HEK293 (cell line): ENCODE measurements at regions not wholly inside any gene's neighbourhood (a gene's known extent, or its start where the extent isn't known, plus 50 kb on each side); places are given as distances from the start of the nearest gene placed in this dataset.

Source experiments
- CTCF ChIA-PET: fragments of 350-600 bp; formaldehyde crosslinking; extraction: SDS; loops from one replicate; lab custom pipeline; 2021; ENCODE audit warnings: antibody characterized with exemption; lab: Yijun Ruan, JAX
- POLR2A ChIA-PET: fragments of 300-600 bp; formaldehyde crosslinking; extraction: SDS; loops from one replicate; lab custom pipeline; 2020; ENCODE audit warnings: antibody characterized with exemption, inconsistent platforms; lab: Yijun Ruan, JAX
- H3K27ac ChIP-seq: fragments of 200-500 bp; sonication (Bioruptor generic); 2 replicates; pipeline ENCODE4 v1.5.1; 2014; ENCODE audit warnings: low read depth, low read length, control low read depth, inconsistent platforms; ENCODE audit errors: extremely low read depth
- H3K36me3 ChIP-seq, 2 experiments: fragments of 200-500 bp in 1 of 2; sonication (Bioruptor generic) in 1 of 2; 1 replicate in 1 of 2; 2 replicates in 1 of 2; pipeline ENCODE4 v1.5.1; 2014 to 2017; ENCODE audit warnings: inconsistent platforms in 2 of 2, low read length in 2 of 2; ENCODE audit not compliant: control insufficient read depth in 2 of 2, insufficient read depth in 1 of 2
- H3K4me1 ChIP-seq: fragments of 200-500 bp; sonication (Bioruptor generic); 2 replicates; pipeline ENCODE4 v1.5.1; 2014; ENCODE audit warnings: mild to moderate bottlenecking, low read length, inconsistent platforms; ENCODE audit not compliant: control insufficient read depth, insufficient read depth
- H3K4me3 ChIP-seq: 2 replicates; pipeline ENCODE4 v1.5.1; 2011; ENCODE audit warnings: low read depth, mild to moderate bottlenecking, control low read depth, low read length, moderate library complexity
- H3K9me3 ChIP-seq: fragments of 200-500 bp; sonication (Bioruptor generic); 2 replicates; pipeline ENCODE4 v1.5.1; 2014; ENCODE audit warnings: low read depth, low read length, inconsistent platforms; ENCODE audit not compliant: control insufficient read depth, insufficient read depth
- GLI2 ChIP-seq: fragments of 450-650 bp; formaldehyde crosslinking; IDR thresholded peaks from 2 replicates; pipeline ENCODE4; 2017; ENCODE audit warnings: missing biosample characterization, missing genetic modification characterization, low read depth, borderline replicate concordance
- KLF8 ChIP-seq: fragments of 450-650 bp; formaldehyde crosslinking; IDR thresholded peaks from 2 replicates; pipeline ENCODE4 v1.5.1; 2016; ENCODE audit warnings: missing biosample characterization, missing genetic modification characterization
- MZF1 ChIP-seq: fragments of 450-650 bp; formaldehyde crosslinking; IDR thresholded peaks from 2 replicates; pipeline ENCODE4 v1.5.1; 2017; ENCODE audit warnings: missing biosample characterization, missing genetic modification characterization, borderline replicate concordance
- SCRT2 ChIP-seq: fragments of 450-650 bp; formaldehyde crosslinking; IDR thresholded peaks from 2 replicates; pipeline ENCODE4 v1.5.1; 2016; ENCODE audit warnings: missing biosample characterization, missing genetic modification characterization
- SETDB1 ChIP-seq: IDR thresholded peaks from one replicate; pipeline ENCODE4 v1.6.1; 2017; ENCODE audit warnings: mild to moderate bottlenecking, low read length, moderate library complexity, mixed read lengths; ENCODE audit not compliant: insufficient read length
- TRIM28 ChIP-seq: IDR thresholded peaks from 2 replicates; pipeline ENCODE4 v1.6.1; 2011; ENCODE audit warnings: low read length, control low read depth, borderline replicate concordance
- ZNF121 ChIP-seq: fragments of 450-650 bp; formaldehyde crosslinking; IDR thresholded peaks from 2 replicates; pipeline ENCODE4 v1.5.1; 2016; ENCODE audit warnings: missing biosample characterization, missing genetic modification characterization
- ZNF354C ChIP-seq: fragments of 450-650 bp; formaldehyde crosslinking; IDR thresholded peaks from 2 replicates; pipeline ENCODE4 v1.5.1; 2016; ENCODE audit warnings: missing biosample characterization, missing genetic modification characterization, low read depth, borderline replicate concordance
- ZNF394 ChIP-seq: fragments of 450-650 bp; formaldehyde crosslinking; IDR thresholded peaks from 2 replicates; pipeline ENCODE4 v1.5.1; 2016; ENCODE audit warnings: missing biosample characterization, missing genetic modification characterization, mild to moderate bottlenecking, moderate library complexity, borderline replicate concordance
- ZNF398 ChIP-seq: fragments of 450-650 bp; formaldehyde crosslinking; IDR thresholded peaks from 2 replicates; pipeline ENCODE4 v1.5.1; 2017; ENCODE audit warnings: missing biosample characterization, missing genetic modification characterization
- ZNF433 ChIP-seq: fragments of 450-650 bp; formaldehyde crosslinking; IDR thresholded peaks from 2 replicates; pipeline ENCODE4 v1.5.1; 2016; ENCODE audit warnings: missing biosample characterization, missing genetic modification characterization, low read depth
- ZNF48 ChIP-seq: fragments of 450-650 bp; formaldehyde crosslinking; IDR thresholded peaks from 2 replicates; pipeline ENCODE4 v1.5.1; 2016; ENCODE audit warnings: missing biosample characterization, missing genetic modification characterization
- ZNF548 ChIP-seq: fragments of 450-650 bp; formaldehyde crosslinking; IDR thresholded peaks from 2 replicates; pipeline ENCODE4 v1.5.1; 2016; ENCODE audit warnings: missing biosample characterization, missing genetic modification characterization
- ZNF555 ChIP-seq: fragments of 450-650 bp; formaldehyde crosslinking; conservative IDR thresholded peaks from 2 replicates; pipeline ENCODE4 v1.5.1; 2017; ENCODE audit warnings: missing biosample characterization, mild to moderate bottlenecking, missing genetic modification characterization, inconsistent platforms
- ZNF629 ChIP-seq: fragments of 450-650 bp; formaldehyde crosslinking; IDR thresholded peaks from 2 replicates; pipeline ENCODE4 v1.5.1; 2017; ENCODE audit warnings: missing biosample characterization, missing genetic modification characterization
- ZNF777 ChIP-seq: fragments of 450-650 bp; formaldehyde crosslinking; IDR thresholded peaks from 2 replicates; pipeline ENCODE4 v1.5.1; 2017; ENCODE audit warnings: missing biosample characterization, missing genetic modification characterization, borderline replicate concordance
- ZSCAN23 ChIP-seq: fragments of 450-650 bp; formaldehyde crosslinking; IDR thresholded peaks from 2 replicates; pipeline ENCODE4 v1.5.1; 2016; ENCODE audit warnings: missing biosample characterization, missing genetic modification characterization
- ZSCAN30 ChIP-seq: fragments of 450-650 bp; IDR thresholded peaks from 2 replicates; pipeline ENCODE4 v1.5.1; 2018; ENCODE audit warnings: missing biosample characterization, mild to moderate bottlenecking, missing genetic modification characterization, moderate library complexity
- TF ChIP-seq, protein P1 (sequence below): fragments of 450-650 bp; formaldehyde crosslinking; IDR thresholded peaks from 2 replicates; pipeline ENCODE4 v1.5.1; 2016; ENCODE audit warnings: missing biosample characterization, missing genetic modification characterization, low read depth
- TF ChIP-seq, protein P2 (sequence below): fragments of 450-650 bp; formaldehyde crosslinking; IDR thresholded peaks from 2 replicates; pipeline ENCODE4 v1.5.1; 2016; ENCODE audit warnings: missing biosample characterization, missing genetic modification characterization
- TF ChIP-seq, protein P3 (sequence below): fragments of 450-650 bp; formaldehyde crosslinking; IDR thresholded peaks from 2 replicates; pipeline ENCODE4 v1.5.1; 2016; ENCODE audit warnings: missing biosample characterization, missing genetic modification characterization
- TF ChIP-seq, protein P4 (sequence below): fragments of 450-650 bp; formaldehyde crosslinking; IDR thresholded peaks from 2 replicates; pipeline ENCODE4 v1.5.1; 2016; ENCODE audit warnings: missing biosample characterization, missing genetic modification characterization
- TF ChIP-seq, protein P5 (sequence below): fragments of 450-650 bp; formaldehyde crosslinking; IDR thresholded peaks from 2 replicates; pipeline ENCODE4 v1.5.1; 2016; ENCODE audit warnings: missing biosample characterization, missing genetic modification characterization

DNA sequence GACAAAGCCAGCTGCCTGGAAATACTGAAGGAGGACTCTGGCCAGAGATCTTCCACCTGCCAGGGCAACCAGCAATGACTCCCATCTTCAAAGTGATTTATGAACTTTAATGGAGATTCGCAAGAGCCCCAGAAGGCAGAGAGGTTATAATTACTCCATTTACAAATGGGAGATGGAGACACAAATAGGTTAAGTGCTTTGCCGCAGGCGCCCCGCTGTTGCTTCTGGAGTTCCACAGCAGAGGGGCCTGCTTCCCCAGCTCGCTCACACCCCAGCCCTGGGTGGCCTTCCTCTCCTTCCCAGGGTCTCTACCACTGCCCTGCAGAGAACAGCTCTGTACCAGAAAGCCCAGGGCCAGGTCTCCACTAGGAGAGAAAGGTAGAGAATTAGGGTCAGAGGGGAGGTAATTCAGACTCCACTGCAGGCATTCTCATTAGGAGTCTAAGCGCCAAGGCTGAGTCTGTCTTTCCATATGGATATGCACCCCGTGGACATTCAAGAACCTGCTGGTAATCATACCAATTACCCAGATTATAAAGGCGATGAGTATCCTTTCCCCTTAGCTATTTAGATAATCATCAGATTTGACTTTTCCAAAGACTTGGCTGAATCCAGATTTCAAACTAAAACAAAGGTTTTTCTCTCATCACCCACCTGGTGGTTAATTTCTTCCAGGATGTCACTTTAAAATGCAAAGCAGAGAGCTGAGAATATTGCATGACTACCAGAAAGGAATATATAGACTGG lies 157.6 kb upstream of the TUT7 start (continued):
- TF ChIP-seq, protein P1, sequence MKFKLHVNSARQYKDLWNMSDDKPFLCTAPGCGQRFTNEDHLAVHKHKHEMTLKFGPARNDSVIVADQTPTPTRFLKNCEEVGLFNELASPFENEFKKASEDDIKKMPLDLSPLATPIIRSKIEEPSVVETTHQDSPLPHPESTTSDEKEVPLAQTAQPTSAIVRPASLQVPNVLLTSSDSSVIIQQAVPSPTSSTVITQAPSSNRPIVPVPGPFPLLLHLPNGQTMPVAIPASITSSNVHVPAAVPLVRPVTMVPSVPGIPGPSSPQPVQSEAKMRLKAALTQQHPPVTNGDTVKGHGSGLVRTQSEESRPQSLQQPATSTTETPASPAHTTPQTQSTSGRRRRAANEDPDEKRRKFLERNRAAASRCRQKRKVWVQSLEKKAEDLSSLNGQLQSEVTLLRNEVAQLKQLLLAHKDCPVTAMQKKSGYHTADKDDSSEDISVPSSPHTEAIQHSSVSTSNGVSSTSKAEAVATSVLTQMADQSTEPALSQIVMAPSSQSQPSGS (tag by site-specific recombination), result no peak
- TF ChIP-seq GLI2 (no peak), TRIM28 (0 out of 2 replicates have a peak, but pooled peaks have one; percentile 34), ZSCAN30 (no peak), ZNF398 (tag by site-specific recombination) (no peak)
- TF ChIP-seq, protein P2, sequence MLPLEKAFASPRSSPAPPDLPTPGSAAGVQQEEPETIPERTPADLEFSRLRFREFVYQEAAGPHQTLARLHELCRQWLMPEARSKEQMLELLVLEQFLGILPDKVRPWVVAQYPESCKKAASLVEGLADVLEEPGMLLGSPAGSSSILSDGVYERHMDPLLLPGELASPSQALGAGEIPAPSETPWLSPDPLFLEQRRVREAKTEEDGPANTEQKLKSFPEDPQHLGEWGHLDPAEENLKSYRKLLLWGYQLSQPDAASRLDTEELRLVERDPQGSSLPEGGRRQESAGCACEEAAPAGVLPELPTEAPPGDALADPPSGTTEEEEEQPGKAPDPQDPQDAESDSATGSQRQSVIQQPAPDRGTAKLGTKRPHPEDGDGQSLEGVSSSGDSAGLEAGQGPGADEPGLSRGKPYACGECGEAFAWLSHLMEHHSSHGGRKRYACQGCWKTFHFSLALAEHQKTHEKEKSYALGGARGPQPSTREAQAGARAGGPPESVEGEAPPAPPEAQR, result no peak
- TF ChIP-seq, protein P3, sequence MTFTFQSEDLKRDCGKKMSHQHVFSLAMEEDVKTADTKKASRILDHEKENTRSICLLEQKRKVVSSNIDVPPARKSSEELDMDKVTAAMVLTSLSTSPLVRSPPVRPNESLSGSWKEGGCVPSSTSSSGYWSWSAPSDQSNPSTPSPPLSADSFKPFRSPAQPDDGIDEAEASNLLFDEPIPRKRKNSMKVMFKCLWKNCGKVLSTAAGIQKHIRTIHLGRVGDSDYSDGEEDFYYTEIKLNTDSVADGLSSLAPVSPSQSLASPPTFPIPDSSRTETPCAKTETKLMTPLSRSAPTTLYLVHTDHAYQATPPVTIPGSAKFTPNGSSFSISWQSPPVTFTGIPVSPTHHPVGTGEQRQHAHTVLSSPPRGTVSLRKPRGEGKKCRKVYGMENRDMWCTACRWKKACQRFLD (tag by site-specific recombination), result no peak

DNA sequence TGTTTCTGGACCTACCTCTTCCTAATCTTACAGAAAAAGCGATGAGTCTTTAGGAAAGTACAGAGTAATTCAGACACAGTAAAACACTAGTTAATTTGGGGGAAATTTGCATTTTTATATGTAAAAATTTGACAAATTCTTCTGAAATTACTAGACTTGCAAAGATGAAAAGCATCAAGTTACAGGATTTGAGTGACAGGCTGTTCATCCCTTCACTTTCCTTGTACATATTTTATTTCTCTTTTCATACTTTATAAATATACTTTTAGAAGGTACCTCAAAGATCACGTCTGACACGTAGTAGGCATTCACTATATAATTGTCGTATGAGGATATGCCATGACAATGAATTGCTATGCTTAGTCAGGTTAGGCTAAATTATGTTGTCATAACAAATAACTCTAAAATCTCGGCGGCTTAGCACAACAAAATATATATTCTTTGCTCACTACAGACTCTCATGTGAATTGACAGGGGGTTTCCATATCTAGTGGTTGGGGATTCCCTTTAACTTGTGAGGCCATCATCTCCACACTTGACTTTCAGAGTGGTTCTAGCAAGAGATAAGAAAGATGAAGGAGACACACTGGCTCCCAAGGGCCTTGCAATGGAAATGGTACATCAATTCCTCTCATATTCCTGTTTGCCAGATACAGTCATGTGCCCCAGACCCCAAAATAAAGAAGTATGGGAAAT lies 154.1 kb upstream of the TUT7 start:
- no peaks in the 10 kb centered on the region for H3K36me3 ChIP-seq
- no peak overlapping the region for H3K4me3 ChIP-seq
- TF ChIP-seq ZNF354C (tag by site-specific recombination) (no peak), ZNF121 (tag by site-specific recombination) (no peak), ZNF433 (tag by site-specific recombination) (no peak)
- TF ChIP-seq, protein P4, sequence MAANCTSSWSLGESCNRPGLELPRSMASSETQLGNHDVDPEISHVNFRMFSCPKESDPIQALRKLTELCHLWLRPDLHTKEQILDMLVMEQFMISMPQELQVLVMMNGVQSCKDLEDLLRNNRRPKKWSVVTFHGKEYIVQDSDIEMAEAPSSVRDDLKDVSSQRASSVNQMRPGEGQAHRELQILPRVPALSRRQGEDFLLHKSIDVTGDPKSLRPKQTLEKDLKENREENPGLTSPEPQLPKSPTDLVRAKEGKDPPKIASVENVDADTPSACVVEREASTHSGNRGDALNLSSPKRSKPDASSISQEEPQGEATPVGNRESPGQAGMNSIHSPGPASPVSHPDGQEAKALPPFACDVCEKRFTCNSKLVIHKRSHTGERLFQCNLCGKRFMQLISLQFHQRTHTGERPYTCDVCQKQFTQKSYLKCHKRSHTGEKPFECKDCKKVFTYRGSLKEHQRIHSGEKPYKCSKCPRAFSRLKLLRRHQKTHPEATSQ (tag by site-specific recombination), result no peak
- no peak overlapping the region for H3K27ac ChIP-seq
- H3K4me1 ChIP-seq, result no peaks in the 10 kb centered on the region
- CTCF ChIA-PET, result interaction anchor here (1.9 kb wide), 1 partner anchor 75 kb away, joined by 5 read pairs; no protein-coding TSS in a partner anchor
- H3K9me3 ChIP-seq, result no peaks in the 10 kb centered on the region
- POLR2A ChIA-PET, result no interaction called here

GRCh38 chr9:86507212-86507630 lies 153.0 kb upstream of the TUT7 start:
- no peaks in the 10 kb centered on the region for H3K9me3 ChIP-seq
- H3K4me1 ChIP-seq, result no peaks in the 10 kb centered on the region
- CTCF ChIA-PET, result interaction anchor here (0.6 to 1.9 kb wide), 6 partner anchors 23 to 818 kb away, joined by 3 to 9 read pairs (median 3); no protein-coding TSS in a partner anchor
- POLR2A ChIA-PET, result interaction anchor here (0.5 kb wide), 1 partner anchor 153 kb away, joined by 3 read pairs; no protein-coding TSS in a partner anchor
- H3K27ac ChIP-seq, result no peak overlapping the region
- H3K4me3 ChIP-seq, result no peak overlapping the region
- no peaks in the 10 kb centered on the region for H3K36me3 ChIP-seq
- TF ChIP-seq MZF1 (tag by site-specific recombination), result no peak
- TF ChIP-seq SCRT2 (tag by site-specific recombination), result no peak
- TF ChIP-seq ZNF777 (tag by site-specific recombination), result no peak
- TF ChIP-seq SETDB1, result no peak
- no peak for TF ChIP-seq ZNF48 (tag by site-specific recombination)
- no peak for TF ChIP-seq ZNF548 (tag by site-specific recombination)
- TF ChIP-seq, protein P5, sequence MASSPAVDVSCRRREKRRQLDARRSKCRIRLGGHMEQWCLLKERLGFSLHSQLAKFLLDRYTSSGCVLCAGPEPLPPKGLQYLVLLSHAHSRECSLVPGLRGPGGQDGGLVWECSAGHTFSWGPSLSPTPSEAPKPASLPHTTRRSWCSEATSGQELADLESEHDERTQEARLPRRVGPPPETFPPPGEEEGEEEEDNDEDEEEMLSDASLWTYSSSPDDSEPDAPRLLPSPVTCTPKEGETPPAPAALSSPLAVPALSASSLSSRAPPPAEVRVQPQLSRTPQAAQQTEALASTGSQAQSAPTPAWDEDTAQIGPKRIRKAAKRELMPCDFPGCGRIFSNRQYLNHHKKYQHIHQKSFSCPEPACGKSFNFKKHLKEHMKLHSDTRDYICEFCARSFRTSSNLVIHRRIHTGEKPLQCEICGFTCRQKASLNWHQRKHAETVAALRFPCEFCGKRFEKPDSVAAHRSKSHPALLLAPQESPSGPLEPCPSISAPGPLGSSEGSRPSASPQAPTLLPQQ (tag by site-specific recombination), result no peak
- TF ChIP-seq ZNF555 (tag by site-specific recombination), result no peak
- TF ChIP-seq ZNF394 (tag by site-specific recombination), result no peak
- TF ChIP-seq ZNF629, result no peak
- no peak for TF ChIP-seq KLF8 (tag by site-specific recombination)
- TF ChIP-seq ZSCAN23 (tag by site-specific recombination), result no peak
